H1 (cell line): ENCODE measurements at regions not wholly inside any gene's neighbourhood (a gene's known extent, or its start where the extent isn't known, plus 50 kb on each side); places are given as distances from the start of the nearest gene placed in this dataset.

Source experiments
- CTCF ChIA-PET: fragments of 300-600 bp; sonication (Branson Sonifier 250); formaldehyde crosslinking; loops from one replicate; lab custom pipeline; 2021; ENCODE audit not compliant: partially characterized antibody; lab: Charles Lee
- POLR2A ChIA-PET: fragments of 300-600 bp; sonication (Branson Sonifier 250); formaldehyde crosslinking; loops from one replicate; lab custom pipeline; 2021; ENCODE audit warnings: inconsistent platforms; ENCODE audit not compliant: partially characterized antibody; lab: Charles Lee
- DNase-seq, 2 experiments: peaks; one replicate each; pipeline versions ENCODE4 v3.0.0 to v3.0.0-alpha.2; 2010 to 2022; ENCODE audit warnings: low spot score in 2 of 2, low read depth in 1 of 2, mixed read lengths in 1 of 2
- FAIRE-seq: peaks from 2 replicates; lab custom pipeline; 2011; peaks lifted over from hg19 to GRCh38; lab: Jason Lieb, UNC
- H2AFZ ChIP-seq: 2 replicates; pipeline ENCODE4 v1.8.1; 2012; ENCODE audit warnings: low read length, inconsistent platforms
- H2AK5ac ChIP-seq: 2 replicates; pipeline ENCODE4 v1.6.1; 2013; ENCODE audit warnings: low read depth, low read length
- H2BK120ac ChIP-seq: replicated peaks from 2 replicates; pipeline ENCODE3; 2013; ENCODE audit warnings: low read depth, low read length, inconsistent platforms
- H2BK12ac ChIP-seq: 2 replicates; pipeline ENCODE4 v1.6.1; 2013; ENCODE audit warnings: low read depth, low read length
- H2BK15ac ChIP-seq: 2 replicates; pipeline ENCODE4 v1.6.1; 2013; ENCODE audit warnings: low read length
- H2BK20ac ChIP-seq: 2 replicates; pipeline ENCODE4 v1.6.1; 2013; ENCODE audit warnings: low read length
- H2BK5ac ChIP-seq: 2 replicates; pipeline ENCODE4 v1.6.1; 2013; ENCODE audit warnings: low read depth, low read length
- H3K14ac ChIP-seq: 2 replicates; pipeline ENCODE4 v1.6.1; 2013; ENCODE audit warnings: inconsistent platforms; ENCODE audit not compliant: insufficient read length
- H3K18ac ChIP-seq: 2 replicates; pipeline ENCODE4 v1.6.1; 2013; ENCODE audit warnings: low read length; ENCODE audit errors: extremely low read depth
- H3K23ac ChIP-seq: 2 replicates; pipeline ENCODE4 v1.6.1; 2013; ENCODE audit warnings: inconsistent platforms; ENCODE audit not compliant: insufficient read length
- H3K23me2 ChIP-seq: 2 replicates; pipeline ENCODE4 v1.6.1; 2013; ENCODE audit warnings: low read depth, low read length
- H3K27ac ChIP-seq: 2 replicates; pipeline ENCODE4 v1.6.1; 2011; ENCODE audit warnings: low read depth, low read length, inconsistent platforms
- H3K27me3 ChIP-seq, 4 experiments: replicated peaks in 1 of 4; 1 replicate in 1 of 4; 2 replicates in 3 of 4; pipeline versions ENCODE4 v1.6.1 to v1.8.1; 2011 to 2013; ENCODE audit warnings: low read length in 3 of 4, mild to moderate bottlenecking in 3 of 4, inconsistent platforms in 2 of 4, mixed read lengths in 2 of 4, moderate library complexity in 1 of 4; ENCODE audit not compliant: control insufficient read depth in 3 of 4, insufficient read depth in 3 of 4; ENCODE audit errors: extremely low read depth in 1 of 4
- H3K36me3 ChIP-seq, 4 experiments: 2 replicates each; pipeline versions ENCODE4 v1.6.1 to v1.8.1; 2011 to 2013; ENCODE audit warnings: mild to moderate bottlenecking in 4 of 4, low read length in 3 of 4, moderate library complexity in 2 of 4, control low read depth in 1 of 4, inconsistent platforms in 1 of 4; ENCODE audit not compliant: insufficient read depth in 4 of 4, control insufficient read depth in 2 of 4
- H3K4ac ChIP-seq: replicated peaks from 2 replicates; pipeline ENCODE3; 2013; ENCODE audit warnings: low read length, low read depth, mixed read lengths, inconsistent platforms; ENCODE audit not compliant: insufficient read length
- H3K4me1 ChIP-seq, 4 experiments: replicated peaks in 1 of 4; 1 replicate in 1 of 4; 2 replicates in 3 of 4; pipeline versions ENCODE4 v1.6.1 to v1.8.1; 2011 to 2013; ENCODE audit warnings: low read length in 3 of 4, inconsistent platforms in 2 of 4, mixed read lengths in 1 of 4; ENCODE audit not compliant: insufficient read depth in 4 of 4, control insufficient read depth in 3 of 4
- H3K4me2 ChIP-seq, 2 experiments: 2 replicates each; pipeline versions ENCODE4 v1.6.1 to v1.8.1; 2011 to 2013; ENCODE audit warnings: low read depth in 2 of 2, low read length in 2 of 2, control low read depth in 1 of 2, inconsistent platforms in 1 of 2, mild to moderate bottlenecking in 1 of 2; ENCODE audit not compliant: insufficient read depth in 1 of 2
- H3K4me3 ChIP-seq, 4 experiments: fragments of 200-600, 300-600 bp in 1 of 4; sonication (generic), shearing (Covaris generic), sonication (Bioruptor Twin) in 1 of 4; 2 replicates each; pipeline versions ENCODE4 v1.5.1 to v1.8.1; 2011 to 2016; ENCODE audit warnings: low read length in 4 of 4, low read depth in 3 of 4, control low read depth in 2 of 4, inconsistent platforms in 2 of 4, mild to moderate bottlenecking in 2 of 4, mixed read lengths in 1 of 4, moderate library complexity in 1 of 4; ENCODE audit not compliant: insufficient read depth in 2 of 4; ENCODE audit errors: extremely low read depth in 1 of 4
- H3K56ac ChIP-seq: replicated peaks from 2 replicates; pipeline ENCODE3; 2013; ENCODE audit warnings: low read depth, mild to moderate bottlenecking, mixed read lengths, low read length, inconsistent platforms; ENCODE audit not compliant: insufficient read length
- H3K79me1 ChIP-seq: 2 replicates; pipeline ENCODE4 v1.6.1; 2013; ENCODE audit warnings: low read depth, low read length, control low read depth
- H3K79me2 ChIP-seq, 2 experiments: 2 replicates each; pipeline versions ENCODE4 v1.6.1 to v1.8.1; 2012 to 2013; ENCODE audit warnings: low read length in 2 of 2, mild to moderate bottlenecking in 2 of 2, inconsistent platforms in 1 of 2; ENCODE audit not compliant: insufficient read depth in 2 of 2, control insufficient read depth in 1 of 2
- H3K9ac ChIP-seq, 4 experiments: replicated peaks in 1 of 4; 1 replicate in 1 of 4; 2 replicates in 3 of 4; pipeline versions ENCODE4 v1.6.1 to v1.8.1; 2011 to 2013; ENCODE audit warnings: low read depth in 3 of 4, low read length in 3 of 4, control low read depth in 2 of 4, mild to moderate bottlenecking in 2 of 4, moderate library complexity in 2 of 4, inconsistent platforms in 1 of 4; ENCODE audit errors: extremely low read depth in 1 of 4
- H3K9me3 ChIP-seq, 2 experiments: 2 replicates each; pipeline versions ENCODE4 v1.6.1 to v1.8.1; 2012 to 2013; ENCODE audit warnings: mild to moderate bottlenecking in 2 of 2, moderate library complexity in 2 of 2, control low read depth in 1 of 2, inconsistent platforms in 1 of 2, low read depth in 1 of 2, low read length in 1 of 2, mixed read lengths in 1 of 2; ENCODE audit not compliant: insufficient read depth in 2 of 2
- H4K20me1 ChIP-seq, 2 experiments: replicated peaks in 1 of 2; 2 replicates each; pipeline versions ENCODE3 to v1.8.1; 2011 to 2013; ENCODE audit warnings: inconsistent platforms in 2 of 2, low read length in 2 of 2, mild to moderate bottlenecking in 1 of 2; ENCODE audit not compliant: insufficient read depth in 2 of 2, control insufficient read depth in 1 of 2
- H4K5ac ChIP-seq: 2 replicates; pipeline ENCODE4 v1.6.1; 2013; ENCODE audit warnings: low read length, low read depth, mixed read lengths, inconsistent platforms; ENCODE audit not compliant: insufficient read length
- H4K8ac ChIP-seq: 2 replicates; pipeline ENCODE4 v1.8.0; 2013; ENCODE audit warnings: mild to moderate bottlenecking, moderate library complexity, low read length, inconsistent platforms; ENCODE audit not compliant: insufficient read depth; ENCODE audit errors: extremely low read depth
- H4K91ac ChIP-seq: replicated peaks from 2 replicates; pipeline ENCODE3; 2013; ENCODE audit warnings: low read length, mixed read lengths, inconsistent platforms; ENCODE audit not compliant: insufficient read length
- CHD1 ChIP-seq: IDR thresholded peaks from 2 replicates; pipeline ENCODE4 v1.6.1; 2012; ENCODE audit warnings: low read depth, low read length, improper control_type of control experiment
- GABPA ChIP-seq: IDR thresholded peaks from 2 replicates; pipeline ENCODE4 v1.6.1; 2011; ENCODE audit warnings: mild to moderate bottlenecking, low read length, moderate library complexity, borderline replicate concordance; ENCODE audit not compliant: insufficient read depth
- RFX5 ChIP-seq: IDR thresholded peaks from 2 replicates; pipeline ENCODE4 v1.6.1; 2011; ENCODE audit warnings: low read depth, low read length, improper control_type of control experiment, borderline replicate concordance
- WGBS, 2 experiments: shearing (Covaris generic) in 1 of 2; methylation state at CpG; one replicate each; pipeline versions ENCODE4 v1.1.6 to v1.1.7; 2013 to 2015; ENCODE audit warnings: low lambda C conversion rate in 2 of 2, mixed read lengths in 2 of 2, inconsistent platforms in 1 of 2, low coverage in 1 of 2, missing lambda C conversion rate in 1 of 2; ENCODE audit not compliant: insufficient replicate concordance in 2 of 2, insufficient coverage in 1 of 2, insufficient read length in 1 of 2; ENCODE audit errors: extremely low coverage in 1 of 2, missing lambda C conversion rate in 1 of 2; 5-methylcytosine and 5-hydroxymethylcytosine counted together
- TF ChIP-seq, protein P1 (sequence below), 3 experiments: IDR thresholded peaks; 1 replicate in 2 of 3; 2 replicates in 1 of 3; pipeline versions ENCODE4 v1.5.1 to v1.6.1; 2011; ENCODE audit warnings: low read length in 3 of 3, mild to moderate bottlenecking in 3 of 3, inconsistent platforms in 2 of 3, low read depth in 1 of 3, moderate library complexity in 1 of 3; ENCODE audit not compliant: insufficient read depth in 1 of 3; ENCODE audit errors: control extremely low read depth in 1 of 3

DNA sequence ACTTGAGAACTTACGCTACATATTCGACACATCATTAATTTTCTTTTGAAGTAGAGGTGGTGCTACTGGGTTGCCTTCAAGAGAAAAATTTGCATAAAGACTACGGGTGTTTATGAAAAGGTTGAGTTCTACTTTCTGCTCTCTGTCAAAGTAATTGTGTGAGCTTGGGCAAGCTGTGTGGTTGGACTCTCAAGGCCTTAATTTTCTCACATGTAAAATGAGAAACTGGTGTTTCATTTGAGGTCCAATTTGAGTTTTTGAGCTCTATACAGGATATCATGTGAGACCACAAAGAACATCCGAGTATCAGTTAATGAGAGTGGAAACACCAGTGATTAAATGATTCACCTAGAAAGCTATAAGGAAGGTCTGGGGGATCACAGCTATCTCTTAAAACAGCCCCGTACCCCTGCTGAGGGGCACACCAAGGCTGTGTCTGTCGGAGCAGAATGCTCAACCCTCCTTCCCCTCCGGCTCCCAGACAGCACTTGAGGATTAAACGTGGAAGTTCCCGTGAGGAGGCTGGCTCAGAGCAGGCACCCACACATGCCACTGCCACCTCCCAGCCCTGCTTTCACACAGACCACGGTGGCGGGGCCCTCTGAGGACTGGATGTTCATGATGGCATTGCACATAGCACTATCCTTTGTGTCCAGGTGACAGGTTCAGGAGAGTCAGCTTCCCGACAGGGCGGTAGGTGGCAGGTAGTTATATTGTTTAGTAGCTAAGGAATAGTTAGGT lies 191.8 kb downstream of the RNF144A start:
- no peaks in the 10 kb centered on the region for H3K79me2 ChIP-seq
- H3K36me3 ChIP-seq = no peaks in the 10 kb centered on the region
- 94% methylated on average over 13 of the region's 13 CpGs; no CpG with 5 or more reads in 1 of the 2 experiments for WGBS, 2 experiments
- ChIA-PET POLR2A (no interaction called here), CTCF (interaction anchor here (1.5 to 7.6 kb wide), 5 partner anchors 10 to 64 kb away, joined by 4 to 55 read pairs (median 5); no protein-coding TSS in a partner anchor)
- H4K20me1 ChIP-seq = no peaks in the 10 kb centered on the region
- H2BK12ac ChIP-seq = no peak overlapping the region
- H2BK120ac ChIP-seq = no peak overlapping the region
- no peak overlapping the region for H3K27ac ChIP-seq
- peak overlapping the region; percentile 66 for H3K4ac ChIP-seq
- TF ChIP-seq GABPA (no peak), RFX5 (no peak), CHD1 (no peak)
- TF ChIP-seq, protein P1, sequence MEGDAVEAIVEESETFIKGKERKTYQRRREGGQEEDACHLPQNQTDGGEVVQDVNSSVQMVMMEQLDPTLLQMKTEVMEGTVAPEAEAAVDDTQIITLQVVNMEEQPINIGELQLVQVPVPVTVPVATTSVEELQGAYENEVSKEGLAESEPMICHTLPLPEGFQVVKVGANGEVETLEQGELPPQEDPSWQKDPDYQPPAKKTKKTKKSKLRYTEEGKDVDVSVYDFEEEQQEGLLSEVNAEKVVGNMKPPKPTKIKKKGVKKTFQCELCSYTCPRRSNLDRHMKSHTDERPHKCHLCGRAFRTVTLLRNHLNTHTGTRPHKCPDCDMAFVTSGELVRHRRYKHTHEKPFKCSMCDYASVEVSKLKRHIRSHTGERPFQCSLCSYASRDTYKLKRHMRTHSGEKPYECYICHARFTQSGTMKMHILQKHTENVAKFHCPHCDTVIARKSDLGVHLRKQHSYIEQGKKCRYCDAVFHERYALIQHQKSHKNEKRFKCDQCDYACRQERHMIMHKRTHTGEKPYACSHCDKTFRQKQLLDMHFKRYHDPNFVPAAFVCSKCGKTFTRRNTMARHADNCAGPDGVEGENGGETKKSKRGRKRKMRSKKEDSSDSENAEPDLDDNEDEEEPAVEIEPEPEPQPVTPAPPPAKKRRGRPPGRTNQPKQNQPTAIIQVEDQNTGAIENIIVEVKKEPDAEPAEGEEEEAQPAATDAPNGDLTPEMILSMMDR (IDR thresholded peaks at IDR 0.05; ENCODE audit: control extremely low read depth in 1 of 3, insufficient read depth in 1 of 3, low read depth in 1 of 3, low read length in 3 of 3) = no peak
- no peak overlapping the region for H3K4me2 ChIP-seq
- H4K5ac ChIP-seq = no peak overlapping the region
- no peak for DNase-seq
- H3K18ac ChIP-seq = no peak overlapping the region
- H3K79me1 ChIP-seq = no peaks in the 10 kb centered on the region
- no peak overlapping the region for H3K23ac ChIP-seq
- H2AFZ ChIP-seq = no peak overlapping the region
- no peak overlapping the region for H2BK20ac ChIP-seq
- H4K91ac ChIP-seq = no peak overlapping the region
- no peak for FAIRE-seq
- H3K4me1 ChIP-seq = 0 out of 7 replicates have a peak, but pooled peaks cover 0 to 2% (median 0%) of the 10 kb centered on the region in 4 experiments
- H3K9ac ChIP-seq = no peak overlapping the region
- no peak overlapping the region for H3K4me3 ChIP-seq
- H4K8ac ChIP-seq = no peak overlapping the region
- H2BK5ac ChIP-seq = no peak overlapping the region
- no peak overlapping the region for H3K56ac ChIP-seq
- 0 out of 2 replicates have a peak overlapping the region, but pooled peaks have one; percentile 29 for H2BK15ac ChIP-seq
- H3K27me3 ChIP-seq = no peaks in the 10 kb centered on the region; a peak in 2 of 7 replicates
- no peaks in the 10 kb centered on the region for H3K23me2 ChIP-seq
- H2AK5ac ChIP-seq = no peak overlapping the region
- no peak overlapping the region for H3K14ac ChIP-seq
- peaks cover 1 to 3% of the 10 kb centered on the region in 2 experiments; a peak in 1 of 4 replicates for H3K9me3 ChIP-seq
